HG03103 (cell line): ENCODE measurements at regions not wholly inside any gene's neighbourhood (a gene's known extent, or its start where the extent isn't known, plus 50 kb on each side); places are given as distances from the start of the nearest gene placed in this dataset.
"Not testable (repeated sequence)": the region's sequence is repeated elsewhere in the genome, so short reads cannot be mapped to it uniquely, and the experiment has no call there.

Experiments
- ATAC-seq: cut with Tn5 transposase; IDR thresholded peaks from one replicate; pipeline ENCODE4 v1.9.1; 2021; ENCODE audit warnings: low read depth; ENCODE audit not compliant: unreplicated experiment

GRCh38 chr5:25459082-25459481 is 814.3 kb upstream of the CDH10 start:
- no peak for ATAC-seq

DNA sequence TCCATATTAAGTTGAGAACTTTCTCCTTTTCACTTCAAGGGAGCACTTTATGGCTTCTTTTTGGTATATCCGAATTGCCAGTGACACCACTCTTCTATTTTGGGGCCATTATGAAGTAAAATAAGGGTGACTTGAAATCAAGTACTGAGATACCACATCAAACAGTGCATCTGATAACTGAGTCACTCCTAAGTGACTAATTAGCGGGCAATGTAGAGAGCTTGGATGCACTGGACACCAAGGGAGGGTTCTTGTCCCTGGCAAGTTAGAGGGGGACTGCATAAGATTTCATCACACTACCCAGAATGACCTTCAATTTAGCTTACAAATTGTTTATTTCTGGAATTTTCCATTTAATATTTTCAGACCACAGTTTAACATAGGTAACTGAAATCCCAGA is 813.9 kb upstream of the CDH10 start:
- no peak for ATAC-seq

- no peak for ATAC-seq
Observed at GRCh38 chr5:25453500-25453899, 808.7 kb upstream of the CDH10 start.

DNA sequence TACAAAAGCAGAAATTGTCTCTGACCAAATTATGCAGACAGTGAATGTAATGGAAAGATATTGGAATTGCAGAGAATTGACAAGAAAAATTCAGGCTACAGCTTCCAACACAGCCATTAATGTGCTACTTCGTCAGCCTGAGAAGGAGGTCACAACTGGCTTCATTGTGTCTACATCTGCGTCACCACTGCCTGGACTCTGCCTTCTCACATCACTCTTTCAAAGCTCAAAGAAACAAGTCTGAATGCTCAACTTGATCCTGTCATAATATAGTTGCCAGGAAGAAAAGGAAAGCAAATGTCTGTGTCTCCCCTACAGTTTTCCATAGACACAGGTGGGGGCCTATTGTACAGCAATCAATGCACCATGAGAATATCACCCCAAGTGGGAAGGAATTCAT is 806.5 kb upstream of the CDH10 start:
- no peak for ATAC-seq

DNA sequence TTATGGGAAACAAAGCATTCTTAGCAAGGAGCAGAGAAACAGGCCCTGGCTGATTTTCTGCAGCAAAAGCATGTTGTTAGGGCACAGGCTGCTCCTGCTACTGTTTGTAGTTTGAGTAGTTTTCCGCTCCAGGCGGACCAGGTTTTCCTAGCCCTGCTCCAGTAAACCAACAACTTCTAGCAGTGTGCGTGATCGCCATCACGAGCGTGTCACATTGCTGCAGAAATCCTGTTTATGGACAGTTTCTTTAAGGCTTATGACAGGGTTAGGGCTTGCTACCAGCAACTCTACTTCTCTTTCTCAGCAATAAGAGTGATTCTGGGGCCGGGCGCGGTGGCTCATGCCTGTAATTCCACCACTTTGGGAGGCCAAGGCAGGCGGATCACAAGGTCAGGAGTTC is 803.9 kb upstream of the CDH10 start:
- ATAC-seq, result no peak

GRCh38 chr5:25448190-25448621 is 803.4 kb upstream of the CDH10 start:
- ATAC-seq, result no peak

GRCh38 chr5:25446061-25446420 is 801.3 kb upstream of the CDH10 start:
- not testable (repeated sequence) for ATAC-seq

GRCh38 chr5:25445381-25446060 is 800.7 kb upstream of the CDH10 start:
- not testable (repeated sequence) for ATAC-seq

DNA sequence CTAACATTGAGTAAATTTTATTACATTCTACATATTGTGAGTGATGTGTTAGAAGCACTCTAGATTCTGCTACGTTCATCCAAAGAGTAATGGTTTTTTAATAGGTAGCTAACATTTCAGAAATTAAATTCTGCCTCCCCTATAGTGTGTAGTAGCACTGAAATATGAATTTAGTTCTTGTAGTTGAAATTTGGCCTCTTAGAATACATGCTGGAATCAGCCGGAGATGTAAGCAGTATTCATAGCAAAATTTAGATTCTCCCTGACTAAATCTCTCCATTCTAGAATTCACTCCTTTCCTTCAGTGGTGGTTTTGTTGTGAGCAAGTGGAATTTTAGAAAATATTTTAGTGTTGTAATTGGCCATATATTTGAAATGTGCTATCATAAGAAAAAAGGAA is 799.9 kb upstream of the CDH10 start:
- no peak for ATAC-seq

GRCh38 chr5:25441810-25442209 is 797.0 kb upstream of the CDH10 start:
- no peak for ATAC-seq

DNA sequence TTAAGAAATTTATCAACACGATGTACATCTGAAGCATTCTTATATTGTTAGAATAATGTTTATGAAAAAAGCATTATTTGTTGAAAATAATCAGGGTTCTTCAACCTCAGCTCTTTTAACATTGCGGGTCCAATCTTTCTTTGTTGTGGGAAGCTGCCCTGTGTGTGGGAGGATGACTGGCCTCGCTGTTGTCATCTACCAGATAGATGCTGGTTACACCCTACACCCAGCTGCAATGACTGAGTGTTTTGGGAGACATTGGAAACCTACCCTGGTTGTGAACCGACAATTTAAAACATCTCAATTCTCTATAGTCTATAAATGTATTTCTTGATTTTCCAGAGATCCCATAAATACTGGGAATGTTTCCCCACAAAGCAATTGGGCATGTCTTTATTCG is 794.2 kb upstream of the CDH10 start:
- ATAC-seq, result no peak

DNA sequence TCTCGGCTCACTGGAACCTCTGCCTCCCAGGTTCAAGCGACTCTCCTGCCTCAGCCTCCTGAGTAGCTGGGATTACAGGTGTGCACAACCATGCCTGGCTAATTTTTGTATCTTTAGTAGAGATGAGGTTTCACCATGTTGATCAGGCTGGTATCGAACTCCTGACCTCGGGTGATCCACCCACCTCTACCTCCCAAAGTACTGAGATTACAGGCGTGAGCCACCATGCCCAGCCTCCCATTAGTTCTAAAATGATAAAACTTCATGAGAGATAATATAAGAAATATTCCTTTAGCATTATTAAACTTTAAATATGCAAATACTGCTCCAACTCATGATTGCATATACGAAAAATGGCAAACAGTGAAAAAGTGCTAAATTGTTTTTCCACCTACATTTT is 793.6 kb upstream of the CDH10 start:
- ATAC-seq, result not testable (repeated sequence)

DNA sequence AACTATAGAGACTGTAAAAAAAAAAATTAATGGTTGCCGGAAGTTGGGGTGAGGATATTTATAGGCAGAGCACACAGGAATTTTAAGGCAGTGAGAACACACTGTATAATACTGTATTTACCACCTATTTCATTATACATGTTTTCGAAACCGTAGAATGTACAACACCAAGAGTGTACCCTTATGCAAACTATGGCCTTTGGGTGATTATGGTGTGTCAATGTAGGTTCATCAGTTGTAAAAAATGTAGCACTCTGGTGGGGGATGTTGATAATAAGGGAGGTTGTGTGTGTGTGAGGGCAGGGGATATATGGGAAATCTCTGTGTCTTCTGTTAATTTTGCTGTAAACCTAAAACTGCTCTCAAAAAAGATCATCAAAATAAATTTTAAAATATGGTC is 791.7 kb upstream of the CDH10 start:
- ATAC-seq, result no peak

DNA sequence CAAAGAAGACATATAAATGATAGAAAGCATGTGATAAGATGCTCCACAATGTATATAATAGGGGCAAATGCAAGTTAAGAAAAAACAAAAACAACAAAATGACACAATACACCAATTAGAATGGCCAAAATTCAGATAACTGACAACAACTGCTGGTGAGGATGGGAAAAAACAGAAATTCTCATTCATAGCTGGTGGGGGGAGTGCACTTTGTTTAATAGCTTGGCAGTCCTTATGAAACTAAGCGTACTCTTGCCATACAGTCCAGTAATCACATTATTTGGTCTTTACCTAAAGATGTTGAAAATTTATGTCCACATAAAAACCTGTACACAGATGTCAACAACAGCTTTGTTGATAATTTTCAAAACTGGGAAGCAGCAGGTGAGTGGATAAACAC is 791.1 kb upstream of the CDH10 start:
- no peak for ATAC-seq

- no peak for ATAC-seq
Observed at GRCh38 chr5:25427240-25427639, 782.5 kb upstream of the CDH10 start.

GRCh38 chr5:25423271-25423670 is 778.5 kb upstream of the CDH10 start:
- ATAC-seq, result no peak

DNA sequence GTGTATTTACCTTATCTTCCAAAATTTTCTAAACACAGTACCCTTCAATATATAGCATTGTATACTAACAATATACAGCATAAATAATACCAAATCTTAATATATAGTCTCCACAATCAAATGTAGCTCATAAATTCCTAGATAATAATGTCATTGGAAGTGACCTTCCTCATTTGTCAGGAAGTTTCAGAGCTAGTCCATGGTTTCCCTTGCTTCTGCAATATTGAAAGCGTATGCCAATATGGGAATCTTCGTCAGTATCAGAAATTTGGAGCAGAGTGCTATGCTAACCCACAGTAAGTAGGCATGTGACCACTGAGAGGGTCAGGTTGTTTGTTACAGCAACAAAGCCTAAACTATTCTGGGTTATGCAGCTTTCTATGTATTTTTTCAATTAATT is 774.9 kb upstream of the CDH10 start:
- no peak for ATAC-seq

- ATAC-seq, result no peak
Observed at GRCh38 chr5:25418978-25419377, 774.2 kb upstream of the CDH10 start.

GRCh38 chr5:25418319-25418859 is 773.6 kb upstream of the CDH10 start:
- ATAC-seq, result no peak

GRCh38 chr5:25416960-25417359 is 772.2 kb upstream of the CDH10 start:
- ATAC-seq, result no peak

- no peak for ATAC-seq
Observed at GRCh38 chr5:25415970-25416369, 771.2 kb upstream of the CDH10 start.

DNA sequence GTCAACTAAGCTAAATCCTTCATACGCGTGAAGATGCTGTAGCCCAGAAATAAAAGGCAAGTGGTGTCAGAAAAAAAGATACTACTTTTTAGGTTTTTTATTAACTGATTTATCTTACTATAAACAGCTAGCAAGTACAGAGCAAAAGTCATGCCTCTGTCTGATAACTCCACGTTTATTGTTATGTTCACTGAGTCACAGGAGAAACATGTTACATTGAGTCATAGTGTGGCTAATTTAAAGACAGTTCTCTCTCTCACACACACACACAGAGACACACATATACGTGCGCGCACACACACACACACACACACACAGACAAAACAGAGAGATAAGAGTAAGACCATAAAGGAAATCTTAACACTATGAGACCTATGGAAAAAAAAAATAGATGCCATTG is 770.0 kb upstream of the CDH10 start:
- no peak for ATAC-seq
